Fibroblast of lung (primary cell): ENCODE measurements at regions not wholly inside any gene's neighbourhood (a gene's known extent, or its start where the extent isn't known, plus 50 kb on each side); places are given as distances from the start of the nearest gene placed in this dataset.

ENCODE experiments used
- DNase-seq, 2 donors: peaks; one replicate each; pipeline versions ENCODE4 v3.0.0 to v3.0.0-alpha.2; 2010; ENCODE audit warnings: low read depth in 2 of 2
- H2AFZ ChIP-seq: 2 replicates; pipeline ENCODE4 v1.5.1; 2012; ENCODE audit warnings: low read length, control low read depth, inconsistent platforms
- H3K27ac ChIP-seq: 2 replicates; pipeline ENCODE4 v1.5.1; 2011; ENCODE audit warnings: low read length, control low read depth; ENCODE audit not compliant: insufficient read depth
- H3K27me3 ChIP-seq: 2 replicates; pipeline ENCODE4 v1.5.1; 2011; ENCODE audit warnings: mild to moderate bottlenecking, low read length; ENCODE audit not compliant: control insufficient read depth, insufficient read depth
- H3K36me3 ChIP-seq: 2 replicates; pipeline ENCODE4 v1.5.1; 2011; ENCODE audit warnings: low read length; ENCODE audit not compliant: control insufficient read depth, insufficient read depth
- H3K4me1 ChIP-seq: 2 replicates; pipeline ENCODE4 v1.5.1; 2011; ENCODE audit warnings: low read length; ENCODE audit not compliant: control insufficient read depth, insufficient read depth; ENCODE audit errors: extremely low read depth
- H3K4me2 ChIP-seq: 2 replicates; pipeline ENCODE4 v1.5.1; 2011; ENCODE audit warnings: low read length, control low read depth; ENCODE audit not compliant: insufficient read depth; ENCODE audit errors: extremely low read depth
- H3K4me3 ChIP-seq, 4 experiments: fragments of 200-600 bp in 1 of 4; sonication (generic) in 1 of 4; replicated peaks in 1 of 4; 2 replicates each; pipeline ENCODE4 v1.5.1; 2011 to 2016; ENCODE audit warnings: low read length in 4 of 4, low read depth in 3 of 4, mild to moderate bottlenecking in 3 of 4, control low read depth in 2 of 4, inconsistent platforms in 1 of 4, mixed read lengths in 1 of 4; ENCODE audit not compliant: insufficient read depth in 1 of 4; ENCODE audit errors: control extremely low read depth in 1 of 4
- H3K79me2 ChIP-seq: 2 replicates; pipeline ENCODE4 v1.5.1; 2012; ENCODE audit warnings: mild to moderate bottlenecking, low read length, inconsistent platforms; ENCODE audit not compliant: control insufficient read depth, insufficient read depth
- H3K9ac ChIP-seq: 2 replicates; pipeline ENCODE4 v1.5.1; 2011; ENCODE audit warnings: mild to moderate bottlenecking, low read length, control low read depth; ENCODE audit not compliant: insufficient read depth
- H3K9me3 ChIP-seq: 2 replicates; pipeline ENCODE4 v1.5.1; 2012; ENCODE audit warnings: low read depth, low read length; ENCODE audit not compliant: control insufficient read depth, insufficient read depth
- H4K20me1 ChIP-seq: 2 replicates; pipeline ENCODE4 v1.5.1; 2011; ENCODE audit warnings: low read length; ENCODE audit not compliant: control insufficient read depth, insufficient read depth; ENCODE audit errors: extremely low read depth
- EZH2 ChIP-seq: IDR thresholded peaks from 2 replicates; pipeline ENCODE4 v1.5.1; 2012; ENCODE audit warnings: low read length, control low read depth, mild to moderate bottlenecking; ENCODE audit errors: missing control alignments
- TF ChIP-seq, protein P1 (sequence below), 2 donors: IDR thresholded peaks in 1 of 2; conservative IDR thresholded peaks in 1 of 2; 1 replicate in 1 of 2; 2 replicates in 1 of 2; pipeline ENCODE4 v1.5.1; 2011 to 2012; ENCODE audit warnings: low read length in 2 of 2, control low read depth in 1 of 2, inconsistent platforms in 1 of 2, low read depth in 1 of 2, mild to moderate bottlenecking in 1 of 2

DNA sequence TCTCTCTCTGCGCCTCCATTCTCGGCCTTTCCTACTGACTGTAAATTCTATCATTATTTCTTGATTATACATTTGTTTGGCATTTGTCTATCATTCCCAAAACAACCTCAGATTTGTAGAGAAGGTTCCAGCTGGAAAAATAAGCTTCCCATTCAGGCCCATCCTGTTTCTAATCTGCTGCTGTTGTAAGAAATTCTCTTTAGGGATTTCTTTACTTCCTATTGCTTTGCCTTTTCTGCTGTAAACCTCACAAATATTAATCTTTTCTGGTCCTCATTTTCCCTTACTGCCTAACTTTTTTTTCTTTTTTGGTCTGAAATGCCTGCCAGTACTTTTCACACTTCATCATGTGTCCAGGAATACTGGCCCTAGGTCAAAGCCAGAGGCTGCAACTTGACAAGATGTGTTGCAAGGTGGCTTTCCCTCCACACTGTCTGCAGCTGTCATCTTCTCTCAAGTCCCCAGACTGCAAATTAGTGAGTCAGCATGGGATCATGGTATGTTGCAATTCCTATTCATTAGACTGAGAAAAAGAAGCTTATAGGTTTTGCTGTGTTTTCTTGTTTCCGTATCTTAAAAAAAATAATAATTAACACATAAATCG lies 858.7 kb upstream of the CHORDC1 start:
- peak; percentile 33 to 93 for DNase-seq
- no peak overlapping the region for H2AFZ ChIP-seq
- H3K27me3 ChIP-seq = no peaks in the 10 kb centered on the region
- no peaks in the 10 kb centered on the region for H3K9me3 ChIP-seq
- H3K79me2 ChIP-seq = no peaks in the 10 kb centered on the region
- H3K36me3 ChIP-seq = no peaks in the 10 kb centered on the region
- no peak overlapping the region for H3K9ac ChIP-seq
- no peak overlapping the region for H3K4me3 ChIP-seq
- no peak for TF ChIP-seq EZH2
- TF ChIP-seq, protein P1, sequence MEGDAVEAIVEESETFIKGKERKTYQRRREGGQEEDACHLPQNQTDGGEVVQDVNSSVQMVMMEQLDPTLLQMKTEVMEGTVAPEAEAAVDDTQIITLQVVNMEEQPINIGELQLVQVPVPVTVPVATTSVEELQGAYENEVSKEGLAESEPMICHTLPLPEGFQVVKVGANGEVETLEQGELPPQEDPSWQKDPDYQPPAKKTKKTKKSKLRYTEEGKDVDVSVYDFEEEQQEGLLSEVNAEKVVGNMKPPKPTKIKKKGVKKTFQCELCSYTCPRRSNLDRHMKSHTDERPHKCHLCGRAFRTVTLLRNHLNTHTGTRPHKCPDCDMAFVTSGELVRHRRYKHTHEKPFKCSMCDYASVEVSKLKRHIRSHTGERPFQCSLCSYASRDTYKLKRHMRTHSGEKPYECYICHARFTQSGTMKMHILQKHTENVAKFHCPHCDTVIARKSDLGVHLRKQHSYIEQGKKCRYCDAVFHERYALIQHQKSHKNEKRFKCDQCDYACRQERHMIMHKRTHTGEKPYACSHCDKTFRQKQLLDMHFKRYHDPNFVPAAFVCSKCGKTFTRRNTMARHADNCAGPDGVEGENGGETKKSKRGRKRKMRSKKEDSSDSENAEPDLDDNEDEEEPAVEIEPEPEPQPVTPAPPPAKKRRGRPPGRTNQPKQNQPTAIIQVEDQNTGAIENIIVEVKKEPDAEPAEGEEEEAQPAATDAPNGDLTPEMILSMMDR (conservative IDR thresholded peaks at IDR 0.05 in 1 of 2, IDR thresholded peaks at IDR 0.05 in 1 of 2; ENCODE audit: low read depth in 1 of 2, low read length in 2 of 2) = no peak
- H3K27ac ChIP-seq = no peak overlapping the region
- no peaks in the 10 kb centered on the region for H4K20me1 ChIP-seq
- no peaks in the 10 kb centered on the region for H3K4me1 ChIP-seq
- H3K4me2 ChIP-seq = no peak overlapping the region

DNA sequence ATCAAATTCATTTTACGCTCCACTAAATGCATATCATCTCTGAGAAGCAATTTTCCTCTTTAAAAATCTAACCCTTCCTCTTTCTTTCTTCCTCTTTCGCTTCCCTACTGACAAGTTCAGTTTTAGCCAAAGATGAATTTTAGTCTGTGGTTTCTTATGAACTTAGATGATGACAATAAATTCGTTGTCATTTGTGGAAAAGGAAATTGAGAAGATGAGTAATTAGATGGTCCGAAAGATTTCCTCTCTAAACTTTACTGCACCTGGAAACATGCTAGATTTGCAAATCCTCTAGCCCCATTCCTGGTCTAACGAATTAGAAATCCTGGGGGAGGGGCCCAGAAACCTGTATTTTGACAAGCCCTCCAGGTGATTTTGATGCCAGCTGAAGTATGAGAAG lies 855.4 kb upstream of the CHORDC1 start:
- Histone ChIP-seq H3K27me3 (no peaks in the 10 kb centered on the region), H4K20me1 (no peaks in the 10 kb centered on the region), H3K4me1 (no peaks in the 10 kb centered on the region), H3K79me2 (no peaks in the 10 kb centered on the region), H3K4me2 (no peak overlapping the region), H2AFZ (no peak overlapping the region), H3K4me3 (no peak overlapping the region), H3K9me3 (no peaks in the 10 kb centered on the region), H3K36me3 (no peaks in the 10 kb centered on the region), H3K27ac (no peak overlapping the region), H3K9ac (no peak overlapping the region)
- TF ChIP-seq EZH2 = no peak
- TF ChIP-seq, protein P1 (conservative IDR thresholded peaks at IDR 0.05 in 1 of 2, IDR thresholded peaks at IDR 0.05 in 1 of 2; ENCODE audit: low read depth in 1 of 2, low read length in 2 of 2) = no peak
- DNase-seq = no peak

DNA sequence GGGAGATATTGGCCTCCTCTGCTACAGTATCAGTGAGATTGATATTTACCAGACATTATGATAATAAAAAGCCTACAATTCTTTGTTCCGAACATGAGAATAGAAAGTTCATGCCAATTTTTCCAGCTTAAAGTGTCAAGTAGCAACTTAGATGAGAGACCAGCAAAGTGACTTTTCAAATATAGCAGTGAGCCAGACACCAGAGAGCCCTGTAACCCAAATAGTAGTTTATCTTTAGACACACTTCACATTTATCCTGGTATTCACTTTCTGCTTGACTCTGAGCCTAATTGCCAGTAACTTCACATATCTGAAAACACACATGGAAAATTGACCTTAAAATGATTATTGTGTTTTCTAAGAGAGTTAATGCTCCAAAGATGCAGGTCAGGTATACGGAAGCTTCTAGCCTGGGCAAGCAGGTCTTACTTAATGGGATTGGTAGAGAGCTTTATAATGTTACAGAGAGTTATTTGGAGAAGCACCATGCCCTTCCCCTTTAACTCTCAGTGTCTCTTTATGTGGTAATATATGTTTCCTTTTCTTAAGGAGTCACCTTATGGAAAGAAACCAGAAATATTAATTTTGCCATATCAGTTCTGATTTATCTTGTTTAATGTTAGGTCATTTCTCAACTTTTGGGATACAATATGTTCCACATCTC lies 852.3 kb upstream of the CHORDC1 start:
- Histone ChIP-seq H3K79me2 (no peaks in the 10 kb centered on the region), H4K20me1 (no peaks in the 10 kb centered on the region), H3K4me3 (no peak overlapping the region), H3K27me3 (no peaks in the 10 kb centered on the region), H3K9me3 (no peaks in the 10 kb centered on the region), H3K9ac (no peak overlapping the region), H3K36me3 (no peaks in the 10 kb centered on the region), H3K4me2 (no peak overlapping the region), H3K4me1 (no peaks in the 10 kb centered on the region), H3K27ac (no peak overlapping the region), H2AFZ (no peak overlapping the region)
- TF ChIP-seq EZH2 = no peak
- TF ChIP-seq, protein P1 (conservative IDR thresholded peaks at IDR 0.05 in 1 of 2, IDR thresholded peaks at IDR 0.05 in 1 of 2; ENCODE audit: low read depth in 1 of 2, low read length in 2 of 2) = no peak
- no peak for DNase-seq
